B cell (primary cell): ENCODE measurements at regions not wholly inside any gene's neighbourhood (a gene's known extent, or its start where the extent isn't known, plus 50 kb on each side); places are given as distances from the start of the nearest gene placed in this dataset.
A peak's percentile ranks its signal among the peaks of the same experiment; 100 is the strongest.

Source experiments
- ATAC-seq: fragments of 200-7000 bp; cut with Tn5 transposase; one replicate; pipeline ENCODE4 v1.10.0; 2021; ENCODE audit warnings: low read depth, mild to moderate bottlenecking, moderate number of reproducible peaks, moderate library complexity
- CTCF ChIA-PET: fragments of 350-600 bp; sonication (Branson Sonifier 250); formaldehyde crosslinking; loops from one replicate; lab custom pipeline; 2021; ENCODE audit warnings: antibody characterized with exemption, inconsistent platforms; lab: Charles Lee
- POLR2A ChIA-PET: fragments of 350-600 bp; sonication (Branson Sonifier 250); formaldehyde crosslinking; loops from one replicate; lab custom pipeline; 2021; ENCODE audit warnings: antibody characterized with exemption; lab: Charles Lee
- DNase-seq: peaks from one replicate; pipeline ENCODE4 v3.0.0; 2013
- H2AFZ ChIP-seq: 2 replicates; pipeline ENCODE4 v1.6.1; 2012; ENCODE audit warnings: mild to moderate bottlenecking, low read depth, low read length; ENCODE audit not compliant: insufficient read depth, poor library complexity, severe bottlenecking
- H3K27ac ChIP-seq, 2 donors: 1 replicate in 1 of 2; 2 replicates in 1 of 2; pipeline ENCODE4 v1.5.1; 2012 to 2013; ENCODE audit warnings: low read length in 2 of 2, mild to moderate bottlenecking in 2 of 2, moderate library complexity in 1 of 2
- H3K27me3 ChIP-seq, 4 experiments: fragments of 200-600 bp in 1 of 4; sonication (generic) in 1 of 4; replicated peaks in 1 of 4; 1 replicate in 2 of 4; 2 replicates in 2 of 4; pipeline versions ENCODE4 v1.6.1 to v1.7.0; 2013 to 2016; ENCODE audit warnings: low read length in 3 of 4, mild to moderate bottlenecking in 2 of 4, mixed read lengths in 1 of 4, moderate library complexity in 1 of 4; ENCODE audit not compliant: insufficient read depth in 4 of 4, control insufficient read depth in 3 of 4; ENCODE audit errors: control extremely low read depth in 1 of 4
- H3K36me3 ChIP-seq, 2 experiments: replicated peaks in 1 of 2; 1 replicate in 1 of 2; 2 replicates in 1 of 2; pipeline versions ENCODE4 v1.6.1 to v1.7.1; 2013; ENCODE audit warnings: low read length in 1 of 2; ENCODE audit not compliant: insufficient read depth in 2 of 2, control insufficient read depth in 1 of 2; ENCODE audit errors: control extremely low read depth in 1 of 2, extremely low read depth in 1 of 2
- H3K4me1 ChIP-seq, 2 donors: fragments of 200-600 bp in 1 of 2; sonication (generic) in 1 of 2; 1 replicate in 1 of 2; 2 replicates in 1 of 2; pipeline versions ENCODE4 v1.5.1 to v1.6.1; 2013 to 2017; ENCODE audit warnings: low read length in 2 of 2; ENCODE audit not compliant: control insufficient read depth in 2 of 2, insufficient read depth in 2 of 2
- H3K4me2 ChIP-seq: replicated peaks from 2 replicates; pipeline ENCODE3; 2012; ENCODE audit warnings: mild to moderate bottlenecking, low read depth, low read length; ENCODE audit not compliant: poor library complexity, severe bottlenecking
- H3K4me3 ChIP-seq, 5 experiments: fragments of 200-600 bp in 1 of 5; sonication (generic) in 1 of 5; 1 replicate in 3 of 5; 2 replicates in 2 of 5; pipeline versions ENCODE4 v1.5.1 to v1.7.0; 2011 to 2016; ENCODE audit warnings: low read length in 4 of 5, mild to moderate bottlenecking in 4 of 5, low read depth in 2 of 5, control low read depth in 1 of 5, moderate library complexity in 1 of 5; ENCODE audit not compliant: insufficient read depth in 1 of 5; ENCODE audit errors: control extremely low read depth in 1 of 5, extremely low read depth in 1 of 5
- H3K79me2 ChIP-seq: fragments of 200-600 bp; sonication (generic); one replicate; pipeline ENCODE4 v1.6.0; 2016; ENCODE audit warnings: low read length; ENCODE audit not compliant: control insufficient read depth, insufficient read depth
- H3K9ac ChIP-seq: fragments of 200-600 bp; sonication (generic); 2 replicates; pipeline ENCODE4 v1.6.1; 2017; ENCODE audit warnings: mild to moderate bottlenecking, low read length, moderate library complexity
- H3K9me3 ChIP-seq, 3 donors: one replicate each; pipeline versions ENCODE4 v1.6.1 to v1.7.1; 2013; ENCODE audit warnings: low read length in 2 of 3; ENCODE audit not compliant: control insufficient read depth in 2 of 3, insufficient read depth in 1 of 3; ENCODE audit errors: control extremely low read depth in 1 of 3
- H4K20me1 ChIP-seq: 2 replicates; pipeline ENCODE4 v1.6.0; 2012; ENCODE audit warnings: mild to moderate bottlenecking, low read length; ENCODE audit not compliant: insufficient read depth, control insufficient read depth, poor library complexity, severe bottlenecking
- H3K27ac Mint-ChIP-seq: one replicate; pipeline ENCODE4 v1.8.0; 2021; ENCODE audit warnings: mixed read lengths
- H3K27me3 Mint-ChIP-seq: one replicate; pipeline ENCODE4 v1.8.0; 2021; ENCODE audit warnings: mixed read lengths
- H3K4me1 Mint-ChIP-seq: one replicate; pipeline ENCODE4 v1.8.0; 2021; ENCODE audit warnings: mixed read lengths
- H3K4me3 Mint-ChIP-seq: one replicate; pipeline ENCODE4 v1.8.0; 2021; ENCODE audit warnings: mixed read lengths
- H3K9me3 Mint-ChIP-seq: one replicate; pipeline ENCODE4 v1.8.0; 2022; ENCODE audit warnings: mixed read lengths; ENCODE audit not compliant: insufficient read depth
- CTCF ChIP-seq: fragments of 200-600 bp; IDR thresholded peaks from one replicate; pipeline ENCODE4 v1.8.0; 2022; ENCODE audit warnings: antibody characterized with exemption, mild to moderate bottlenecking
- EZH2 ChIP-seq: IDR thresholded peaks from 2 replicates; pipeline ENCODE4 v1.6.1; 2012; ENCODE audit warnings: borderline replicate concordance, low read depth, mild to moderate bottlenecking, moderate library complexity, low read length; ENCODE audit not compliant: insufficient read depth, poor library complexity, severe bottlenecking
- WGBS: methylation state at CpG from one replicate; pipeline ENCODE4 v1.1.5; 2013; ENCODE audit warnings: missing lambda C conversion rate; ENCODE audit not compliant: insufficient coverage; 5-methylcytosine and 5-hydroxymethylcytosine counted together
- intact Hi-C: fragments of 100-400 bp; cut with micrococcal nuclease; formaldehyde crosslinking; loops from one replicate; pipeline ENCODE4 v1.10.0; 2022

DNA sequence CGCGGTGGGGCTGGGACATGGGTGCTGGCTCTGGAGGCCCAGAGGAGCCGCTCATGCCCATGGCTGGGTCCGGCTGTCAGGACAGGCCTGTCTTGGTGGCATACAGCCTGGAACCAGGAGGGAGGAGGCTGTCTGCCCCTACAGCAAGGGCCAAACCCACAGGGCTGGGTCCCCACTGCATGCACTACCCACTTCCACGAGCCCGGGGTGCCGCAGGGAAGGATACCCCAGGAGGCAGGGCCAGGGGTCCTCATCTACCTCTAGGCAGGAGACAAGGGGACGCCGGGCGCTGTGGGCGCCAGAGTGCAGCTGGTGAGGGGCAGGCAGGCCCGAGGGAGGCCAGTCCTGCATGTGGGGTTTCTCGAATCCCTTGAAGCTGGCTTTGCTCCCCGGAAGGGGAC is 95.1 kb upstream of the GPC1 start:
- Histone ChIP-seq H3K27me3 (peaks cover 0 to 4% (median 0%) of the 10 kb centered on the region in 4 experiments), H3K79me2 (no peaks in the 10 kb centered on the region), H3K4me3 (no peak overlapping the region), H3K4me1 (no peaks in the 10 kb centered on the region), H2AFZ (no peak overlapping the region), H3K36me3 (no peaks in the 10 kb centered on the region), H3K4me2 (no peak overlapping the region), H4K20me1 (no peaks in the 10 kb centered on the region), H3K9ac (no peak overlapping the region), H3K9me3 (peaks cover 0 to 3% (median 0%) of the 10 kb centered on the region in 3 donors), H3K27ac (no peak overlapping the region)
- DNase-seq (no peak), ATAC-seq (no peak)
- TF ChIP-seq EZH2 (no peak), CTCF (no peak)
- Mint-ChIP-seq H3K4me1 (no peaks in the 10 kb centered on the region), H3K9me3 (no peaks in the 10 kb centered on the region), H3K27ac (no peak overlapping the region), H3K4me3 (no peak overlapping the region), H3K27me3 (peaks cover 8% of the 10 kb centered on the region)
- ChIA-PET CTCF (no interaction called here), POLR2A (no interaction called here)
- intact Hi-C loops = no loop called here
- 93% methylated on average over 14 of the region's 14 CpGs for WGBS

- WGBS = 69% methylated on average over 9 of the region's 9 CpGs
- no peak overlapping the region for H3K27ac ChIP-seq
- H3K9ac ChIP-seq = no peak overlapping the region
- H3K79me2 ChIP-seq = no peaks in the 10 kb centered on the region
- H4K20me1 ChIP-seq = no peaks in the 10 kb centered on the region
- Mint-ChIP-seq H3K4me1 (no peaks in the 10 kb centered on the region), H3K27ac (peak overlapping the region; percentile 34), H3K9me3 (no peaks in the 10 kb centered on the region), H3K27me3 (peaks cover 8% of the 10 kb centered on the region), H3K4me3 (no peak overlapping the region)
- H2AFZ ChIP-seq = no peak overlapping the region
- no peak overlapping the region for H3K4me2 ChIP-seq
- no peak for ATAC-seq
- no peak for DNase-seq
- no peaks in the 10 kb centered on the region for H3K4me1 ChIP-seq
- H3K9me3 ChIP-seq = peaks cover 0 to 3% (median 0%) of the 10 kb centered on the region in 3 donors
- ChIA-PET POLR2A (no interaction called here), CTCF (no interaction called here)
- no peaks in the 10 kb centered on the region for H3K36me3 ChIP-seq
- no peak overlapping the region for H3K4me3 ChIP-seq
- TF ChIP-seq CTCF (no peak), EZH2 (no peak)
- H3K27me3 ChIP-seq = peaks cover 0 to 1% (median 0%) of the 10 kb centered on the region in 4 experiments
- intact Hi-C loops = no loop called here
Measured at GRCh38 chr2:240341064-240341463, 94.4 kb upstream of the GPC1 start.
